GM12878 (cell line): ENCODE measurements at regions not wholly inside any gene's neighbourhood (a gene's known extent, or its start where the extent isn't known, plus 50 kb on each side); places are given as distances from the start of the nearest gene placed in this dataset.

Experiments used
- ATAC-seq: fragments of 200-7000 bp; cut with Tn5 transposase; 3 replicates; pipeline ENCODE4 v1.9.1; 2020; ENCODE audit warnings: mild to moderate bottlenecking, moderate library complexity
- BruUV-seq: library from RNA; stranded (reverse); fragments of 400-500 nt; replicated peaks from 2 replicates; lab custom pipeline; 2021; lab: Mats Ljungman, UMichigan
- CTCF ChIA-PET: fragments of 300-600 bp; sonication (Branson Sonifier 250); formaldehyde crosslinking; extraction: SDS; loops from one replicate; lab custom pipeline; 2021; ENCODE audit warnings: inconsistent platforms; lab: Yijun Ruan, JAX
- POLR2A ChIA-PET: fragments of 350-600 bp; formaldehyde crosslinking; extraction: SDS; loops from one replicate; lab custom pipeline; 2021; ENCODE audit warnings: inconsistent platforms; lab: Charles Lee
- RAD21 ChIA-PET: fragments of 300-600 bp; sonication (Branson Sonifier 250); formaldehyde crosslinking; loops from one replicate; lab custom pipeline; 2023; ENCODE audit warnings: antibody characterized with exemption; ENCODE audit not compliant: unreplicated experiment; lab: Charles Lee
- SMC1A ChIA-PET: fragments of 300-600 bp; sonication (Branson Sonifier 250); formaldehyde crosslinking; loops from one replicate; lab custom pipeline; 2023; ENCODE audit not compliant: unreplicated experiment, uncharacterized antibody; lab: Charles Lee
- DNase-seq: peaks from one replicate; pipeline ENCODE4 v3.0.0-alpha.2; 2011; ENCODE audit warnings: low read depth, low spot score
- FAIRE-seq: peaks from 3 replicates; lab custom pipeline; 2011; peaks lifted over from hg19 to GRCh38; lab: Jason Lieb, UNC
- H2AFZ ChIP-seq: 2 replicates; pipeline ENCODE4 v1.6.0; 2011; ENCODE audit warnings: low read depth, low read length, control low read depth; ENCODE audit not compliant: control insufficient read depth
- H3K27ac ChIP-seq: 2 replicates; pipeline ENCODE4 v1.5.1; 2011; ENCODE audit warnings: control low read depth; ENCODE audit not compliant: control insufficient read depth, insufficient read depth
- H3K27me3 ChIP-seq, 2 experiments: replicated peaks in 1 of 2; 2 replicates each; pipeline versions ENCODE4 v1.6.0 to v1.6.1; 2011; ENCODE audit warnings: low read length in 1 of 2; ENCODE audit not compliant: control insufficient read depth in 2 of 2, insufficient read depth in 2 of 2
- H3K36me3 ChIP-seq, 2 experiments: 2 replicates each; pipeline ENCODE4 v1.5.1; 2011; ENCODE audit warnings: low read length in 1 of 2; ENCODE audit not compliant: control insufficient read depth in 2 of 2, insufficient read depth in 2 of 2
- H3K4me1 ChIP-seq: 2 replicates; pipeline ENCODE4 v1.6.1; 2011; ENCODE audit warnings: mild to moderate bottlenecking, low read length, moderate library complexity, mixed read lengths; ENCODE audit not compliant: control insufficient read depth, insufficient read depth
- H3K4me2 ChIP-seq: 2 replicates; pipeline ENCODE4 v1.6.0; 2011; ENCODE audit warnings: control low read depth; ENCODE audit not compliant: control insufficient read depth, insufficient read depth
- H3K4me3 ChIP-seq: fragments of 200-600 bp; sonication (generic); 2 replicates; pipeline ENCODE4 v1.5.1; 2016
- H3K79me2 ChIP-seq: 2 replicates; pipeline ENCODE4 v1.6.0; 2011; ENCODE audit warnings: low read length; ENCODE audit not compliant: control insufficient read depth, insufficient read depth
- H3K9ac ChIP-seq: 2 replicates; pipeline ENCODE4 v1.8.0; 2011; ENCODE audit warnings: low read length, control low read depth, mixed read lengths; ENCODE audit not compliant: control insufficient read depth, insufficient read depth
- H3K9me3 ChIP-seq: replicated peaks from 3 replicates; pipeline ENCODE4 v1.5.1; 2011; ENCODE audit warnings: mild to moderate bottlenecking, low read length; ENCODE audit not compliant: control insufficient read depth, insufficient read depth
- H4K20me1 ChIP-seq: 2 replicates; pipeline ENCODE4 v1.6.0; 2011; ENCODE audit not compliant: control insufficient read depth, insufficient read depth
- BHLHE40 ChIP-seq, 2 experiments: fragments of 450-650 bp in 1 of 2; IDR thresholded peaks; 2 replicates each; pipeline ENCODE4 v1.6.1; 2011 to 2017; ENCODE audit warnings: low read depth in 2 of 2, borderline replicate concordance in 1 of 2, improper control_type of control experiment in 1 of 2, low read length in 1 of 2, mild to moderate bottlenecking in 1 of 2
- BRCA1 ChIP-seq: IDR thresholded peaks from 2 replicates; pipeline ENCODE4 v1.6.1; 2011; ENCODE audit warnings: low read depth, low read length, improper control_type of control experiment
- KLF5 ChIP-seq: fragments of 450-650 bp; IDR thresholded peaks from 2 replicates; pipeline ENCODE4 v1.6.1; 2014; ENCODE audit warnings: mild to moderate bottlenecking; ENCODE audit not compliant: partially characterized antibody
- SMAD1 ChIP-seq: fragments of 450-650 bp; IDR thresholded peaks from 2 replicates; pipeline ENCODE4 v1.6.1; 2018; ENCODE audit warnings: mild to moderate bottlenecking, low read depth; ENCODE audit not compliant: partially characterized antibody
- TCF12 ChIP-seq: IDR thresholded peaks from 2 replicates; pipeline ENCODE4 v1.6.1; 2011; ENCODE audit warnings: low read depth, mild to moderate bottlenecking, low read length
- ZBTB40 ChIP-seq: fragments of 450-650 bp; IDR thresholded peaks from 2 replicates; pipeline ENCODE4 v1.6.1; 2016; ENCODE audit warnings: mild to moderate bottlenecking, moderate library complexity, borderline replicate concordance
- ZNF24 ChIP-seq: fragments of 450-650 bp; IDR thresholded peaks from 2 replicates; pipeline ENCODE4 v1.6.1; 2017; ENCODE audit warnings: antibody characterized with exemption, mild to moderate bottlenecking
- WGBS: methylation state at CpG from one replicate; pipeline ENCODE4 v1.1.6; 2016; ENCODE audit warnings: low lambda C conversion rate; ENCODE audit not compliant: insufficient replicate concordance, insufficient coverage; ENCODE audit errors: missing lambda C conversion rate; 5-methylcytosine and 5-hydroxymethylcytosine counted together
- in situ Hi-C: fragments of 300-500 bp; cut with MboI; formaldehyde crosslinking; loops from 9 replicates; pipeline ENCODE4 v1.14.3; 2018; ENCODE audit warnings: mixed read lengths
- intact Hi-C: fragments of 100-400 bp; cut with micrococcal nuclease; formaldehyde crosslinking; loops from one replicate; pipeline ENCODE4 v1.14.2; 2022; ENCODE audit not compliant: unreplicated experiment
- TF ChIP-seq, protein P1 (sequence below): IDR thresholded peaks from 2 replicates; pipeline ENCODE4 v1.6.1; 2012; ENCODE audit warnings: low read length, inconsistent platforms

DNA sequence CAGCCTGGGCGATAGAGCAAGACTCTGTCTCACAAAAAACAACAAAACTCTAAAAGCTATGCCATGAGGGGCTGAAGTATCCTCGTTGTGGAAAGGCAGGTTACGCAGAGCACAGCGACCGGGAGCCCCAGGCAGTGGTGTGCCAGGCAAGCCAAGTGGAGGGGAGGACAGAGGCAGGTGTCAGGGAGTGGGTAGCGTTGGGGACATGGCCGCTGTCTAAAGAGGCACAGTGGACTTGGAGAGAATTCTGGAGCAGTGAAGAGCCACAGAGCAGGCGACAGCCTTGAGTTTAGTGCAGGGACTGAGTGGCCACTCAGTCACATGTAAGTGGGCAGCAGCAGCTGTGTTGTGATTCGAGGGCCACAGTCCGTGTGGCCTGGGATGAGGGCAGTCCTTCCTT, 541.7 kb downstream of the FGF9 start:
- H3K27me3 ChIP-seq, result no peaks in the 10 kb centered on the region
- no peaks in the 10 kb centered on the region for H3K79me2 ChIP-seq
- WGBS, result 55% methylated on average over 10 of the region's 10 CpGs
- intact Hi-C loops (no loop called here), in situ Hi-C loops (no loop called here)
- no peak for TF ChIP-seq SMAD1
- SMC1A ChIA-PET, result no interaction called here
- no peak overlapping the region for H3K9ac ChIP-seq
- no peak overlapping the region for H3K4me2 ChIP-seq
- H3K4me1 ChIP-seq, result no peaks in the 10 kb centered on the region
- RAD21 ChIA-PET, result no interaction called here
- H4K20me1 ChIP-seq, result no peaks in the 10 kb centered on the region
- H3K9me3 ChIP-seq, result no peaks in the 10 kb centered on the region; the same call in 2 of the 3 replicates
- no peak overlapping the region for H3K27ac ChIP-seq
- H3K36me3 ChIP-seq, result no peaks in the 10 kb centered on the region
- POLR2A ChIA-PET, result no interaction called here
- H2AFZ ChIP-seq, result no peak overlapping the region
- H3K4me3 ChIP-seq, result no peak overlapping the region
- DNase-seq, result no peak
- FAIRE-seq, result no peak
- no TSS peak for BruUV-seq
- no peak for ATAC-seq
- CTCF ChIA-PET, result no interaction called here

DNA sequence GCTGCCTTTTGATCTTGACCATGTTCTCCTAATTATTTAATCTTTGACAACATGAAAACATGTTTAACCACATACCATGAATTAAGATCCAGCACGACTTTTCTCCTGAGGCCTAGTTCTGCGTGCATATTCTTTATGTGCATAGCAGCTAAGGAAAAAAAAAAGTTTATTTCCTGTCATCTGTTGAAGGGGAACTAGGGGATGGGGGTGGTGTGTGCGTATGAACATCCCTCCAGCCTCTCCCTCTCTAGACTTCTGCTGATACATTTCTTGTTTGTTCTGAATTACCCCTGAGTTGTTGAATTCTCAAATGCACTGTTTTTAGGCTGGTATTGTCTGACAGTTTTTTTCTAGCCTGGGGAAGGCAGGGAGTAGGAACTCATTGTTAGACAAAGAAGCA, 543.3 kb downstream of the FGF9 start:
- Histone ChIP-seq H3K36me3 (no peaks in the 10 kb centered on the region), H3K9ac (no peak overlapping the region)
- in situ Hi-C loops, result no loop called here
- intact Hi-C loops, result no loop called here
- no TSS peak for BruUV-seq
- SMC1A ChIA-PET, result no interaction called here
- RAD21 ChIA-PET, result no interaction called here
- no peak for TF ChIP-seq ZNF24
- no peak for TF ChIP-seq TCF12
- no peak for TF ChIP-seq BHLHE40 (IDR thresholded peaks at IDR 0.05; ENCODE audit: borderline replicate concordance in 1 of 2, low read depth in 2 of 2, low read length in 1 of 2)
- TF ChIP-seq, protein P1, sequence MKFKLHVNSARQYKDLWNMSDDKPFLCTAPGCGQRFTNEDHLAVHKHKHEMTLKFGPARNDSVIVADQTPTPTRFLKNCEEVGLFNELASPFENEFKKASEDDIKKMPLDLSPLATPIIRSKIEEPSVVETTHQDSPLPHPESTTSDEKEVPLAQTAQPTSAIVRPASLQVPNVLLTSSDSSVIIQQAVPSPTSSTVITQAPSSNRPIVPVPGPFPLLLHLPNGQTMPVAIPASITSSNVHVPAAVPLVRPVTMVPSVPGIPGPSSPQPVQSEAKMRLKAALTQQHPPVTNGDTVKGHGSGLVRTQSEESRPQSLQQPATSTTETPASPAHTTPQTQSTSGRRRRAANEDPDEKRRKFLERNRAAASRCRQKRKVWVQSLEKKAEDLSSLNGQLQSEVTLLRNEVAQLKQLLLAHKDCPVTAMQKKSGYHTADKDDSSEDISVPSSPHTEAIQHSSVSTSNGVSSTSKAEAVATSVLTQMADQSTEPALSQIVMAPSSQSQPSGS, result no peak
- TF ChIP-seq BRCA1, result no peak
- TF ChIP-seq KLF5, result no peak
- no peak for TF ChIP-seq ZBTB40
- TF ChIP-seq, all 136 proteins: peak for 0
- Histone ChIP-seq H4K20me1 (no peaks in the 10 kb centered on the region), H3K79me2 (no peaks in the 10 kb centered on the region), H3K4me2 (no peak overlapping the region), H3K4me1 (no peaks in the 10 kb centered on the region), H3K27ac (no peak overlapping the region), H2AFZ (no peak overlapping the region), H3K9me3 (no peaks in the 10 kb centered on the region; the same call in 2 of the 3 replicates), H3K4me3 (no peak overlapping the region), H3K27me3 (no peaks in the 10 kb centered on the region)
- no peak for FAIRE-seq
- ATAC-seq, result no peak
- WGBS, result 25% methylated on average over 3 of the region's 3 CpGs
- CTCF ChIA-PET, result interaction anchor here (1.4 kb wide), 1 partner anchor 12 kb away, joined by 3 read pairs; no protein-coding TSS in a partner anchor
- DNase-seq, result no peak
- POLR2A ChIA-PET, result no interaction called here
